ENCODE measurements at regions not wholly inside any gene's neighbourhood (a gene's known extent, or its start where the extent isn't known, plus 50 kb on each side); places are given as distances from the start of the nearest gene placed in this dataset.
A peak's percentile ranks its signal among the peaks of the same experiment; 100 is the strongest.

GRCh38 chr11:50298182-50298988 is 265.7 kb downstream of the OR4C45 start (continued):
- TF ChIP-seq UBTF (IDR thresholded peaks at IDR 0.05; ENCODE audit: borderline replicate concordance in 1 of 2, low read depth in 2 of 2, low read length in 2 of 2) = no peak
- no peak for TF ChIP-seq RUNX1 (IDR thresholded peaks at IDR 0.05; ENCODE audit: low read depth)
- no peak for TF ChIP-seq KLF1 (tag; IDR thresholded peaks at IDR 0.05)
- TF ChIP-seq NR0B1 (IDR thresholded peaks at IDR 0.05; ENCODE audit: partially characterized antibody) = no peak
- TF ChIP-seq GTF2F1 (IDR thresholded peaks at IDR 0.05; ENCODE audit: low read depth, low read length) = no peak
- TF ChIP-seq MED1 (CRISPR knock-in tag; IDR thresholded peaks at IDR 0.05; ENCODE audit: borderline replicate concordance) = no peak
- no peak for TF ChIP-seq KLF10 (CRISPR knock-in tag; IDR thresholded peaks at IDR 0.05)
- TF ChIP-seq COPS2 (conservative IDR thresholded peaks at IDR 0.05) = no peak
- no peak for TF ChIP-seq TBL1XR1 (IDR thresholded peaks at IDR 0.05; ENCODE audit: low read length in 2 of 2)
- TF ChIP-seq L3MBTL2 (IDR thresholded peaks at IDR 0.05) = peak; percentile 71
- TF ChIP-seq ATF7 (IDR thresholded peaks at IDR 0.05) = no peak
- no peak for TF ChIP-seq LEF1 (IDR thresholded peaks at IDR 0.05)
- TF ChIP-seq SIN3A (IDR thresholded peaks at IDR 0.05; ENCODE audit: borderline replicate concordance in 2 of 2, control insufficient read depth in 1 of 2, low read depth in 2 of 2, low read length in 2 of 2) = no peak; a peak in 1 of 4 replicates
- TF ChIP-seq ZNF184 (CRISPR knock-in tag; IDR thresholded peaks at IDR 0.05) = no peak
- TF ChIP-seq MAX (CRISPR knock-in tag; IDR thresholded peaks at IDR 0.05) = peak; percentile 64
- TF ChIP-seq ZZZ3 (IDR thresholded peaks at IDR 0.05) = no peak
- no peak for TF ChIP-seq ZNF436 (CRISPR knock-in tag; IDR thresholded peaks at IDR 0.05)
- TF ChIP-seq FOXP1 (CRISPR knock-in tag; IDR thresholded peaks at IDR 0.05) = no peak
- TF ChIP-seq HBP1 (CRISPR knock-in tag; IDR thresholded peaks at IDR 0.05) = no peak
- no peak for TF ChIP-seq BDP1 (IDR thresholded peaks at IDR 0.05; ENCODE audit: insufficient read depth, insufficient read length)
